ENCODE measurements at regions not wholly inside any gene's neighbourhood (a gene's known extent, or its start where the extent isn't known, plus 50 kb on each side); places are given as distances from the start of the nearest gene placed in this dataset.

- DNase-seq (ENCODE audit: low read depth in 2 of 2) = no peak
Observed at GRCh38 chr11:29353833-29354232, 663.0 kb downstream of the KCNA4 start.

- DNase-seq (ENCODE audit: low read depth in 2 of 2) = no peak
Observed at GRCh38 chr11:29352273-29352795, 664.5 kb downstream of the KCNA4 start.

- no peak for DNase-seq (ENCODE audit: low read depth in 2 of 2)
Observed at GRCh38 chr11:29351301-29351873, 665.4 kb downstream of the KCNA4 start.

GRCh38 chr11:29343465-29344333, 673.1 kb downstream of the KCNA4 start:
- peak in 1 of 2 donors; percentile 6 for DNase-seq (ENCODE audit: low read depth in 2 of 2)

GRCh38 chr11:29336727-29337575, 679.9 kb downstream of the KCNA4 start:
- no peak for DNase-seq (ENCODE audit: low read depth in 2 of 2)

GRCh38 chr11:29334776-29335130, 682.1 kb downstream of the KCNA4 start:
- no peak for DNase-seq (ENCODE audit: low read depth in 2 of 2)

- no peak for DNase-seq (ENCODE audit: low read depth in 2 of 2)
Observed at GRCh38 chr11:29333993-29334775, 682.6 kb downstream of the KCNA4 start.

- no peak for DNase-seq (ENCODE audit: low read depth in 2 of 2)
Observed at GRCh38 chr11:29331451-29332010, 685.3 kb downstream of the KCNA4 start.

- DNase-seq (ENCODE audit: low read depth in 2 of 2) = no peak
Observed at GRCh38 chr11:29328961-29329441, 687.8 kb downstream of the KCNA4 start.

GRCh38 chr11:29327891-29328290, 688.9 kb downstream of the KCNA4 start:
- DNase-seq (ENCODE audit: low read depth in 2 of 2) = no peak

GRCh38 chr11:29326757-29327156, 690.1 kb downstream of the KCNA4 start:
- no peak for DNase-seq (ENCODE audit: low read depth in 2 of 2)

- no peak for DNase-seq (ENCODE audit: low read depth in 2 of 2)
Observed at GRCh38 chr11:29324328-29324727, 692.5 kb downstream of the KCNA4 start.

GRCh38 chr11:29321293-29322132, 695.3 kb downstream of the KCNA4 start:
- DNase-seq (ENCODE audit: low read depth in 2 of 2) = no peak

GRCh38 chr11:29320196-29320595, 696.6 kb downstream of the KCNA4 start:
- DNase-seq (ENCODE audit: low read depth in 2 of 2) = no peak

- no peak for DNase-seq (ENCODE audit: low read depth in 2 of 2)
Observed at GRCh38 chr11:29319210-29319609, 697.6 kb downstream of the KCNA4 start.

- DNase-seq (ENCODE audit: low read depth in 2 of 2) = no peak
Observed at GRCh38 chr11:29318134-29318845, 698.5 kb downstream of the KCNA4 start.

- no peak for DNase-seq (ENCODE audit: low read depth in 2 of 2)
Observed at GRCh38 chr11:29317694-29318093, 699.1 kb downstream of the KCNA4 start.

GRCh38 chr11:29315275-29315674, 701.6 kb downstream of the KCNA4 start:
- DNase-seq (ENCODE audit: low read depth in 2 of 2) = no peak

GRCh38 chr11:29314211-29314610, 702.6 kb downstream of the KCNA4 start:
- DNase-seq (ENCODE audit: low read depth in 2 of 2) = no peak

Data from activated CD4-positive, alpha-beta T cell treated with anti-CD3 and anti-CD28 coated beads for 24 hours (primary cell).